ENCODE measurements at regions not wholly inside any gene's neighbourhood (a gene's known extent, or its start where the extent isn't known, plus 50 kb on each side); places are given as distances from the start of the nearest gene placed in this dataset.
"Not testable (repeated sequence)": the region's sequence is repeated elsewhere in the genome, so short reads cannot be mapped to it uniquely, and the experiment has no call there.

GRCh38 chr1:172717722-172718465, 59.0 kb downstream of the FASLG start:
- DNase-seq = no peak

GRCh38 chr1:172719066-172719627, 60.2 kb downstream of the FASLG start:
- DNase-seq = no peak

- no peak for DNase-seq
Observed at GRCh38 chr1:172719694-172720138, 60.8 kb downstream of the FASLG start.

- no peak for DNase-seq
Observed at GRCh38 chr1:172720339-172720738, 61.4 kb downstream of the FASLG start.

GRCh38 chr1:172723251-172723650, 64.3 kb downstream of the FASLG start:
- no peak for DNase-seq

GRCh38 chr1:172724232-172724631, 65.3 kb downstream of the FASLG start:
- DNase-seq = no peak

- DNase-seq = no peak
Observed at GRCh38 chr1:172724765-172725613, 66.1 kb downstream of the FASLG start.

- DNase-seq = no peak
Observed at GRCh38 chr1:172726740-172727139, 67.8 kb downstream of the FASLG start.

GRCh38 chr1:172727275-172727857, 68.5 kb downstream of the FASLG start:
- DNase-seq = no peak

- DNase-seq = no peak
Observed at GRCh38 chr1:172727956-172728603, 69.2 kb downstream of the FASLG start.

GRCh38 chr1:172728705-172729104, 69.8 kb downstream of the FASLG start:
- not testable (repeated sequence) for DNase-seq

GRCh38 chr1:172732427-172732826, 73.5 kb downstream of the FASLG start:
- DNase-seq = no peak

- no peak for DNase-seq
Observed at GRCh38 chr1:172733815-172734214, 74.9 kb downstream of the FASLG start.

- no peak for DNase-seq
Observed at GRCh38 chr1:172738389-172738788, 79.5 kb downstream of the FASLG start.

GRCh38 chr1:172742599-172743500, 83.9 kb downstream of the FASLG start:
- no peak for DNase-seq

GRCh38 chr1:172745014-172745413, 86.1 kb downstream of the FASLG start:
- DNase-seq = no peak

- DNase-seq = peak; percentile 68
Observed at GRCh38 chr1:172746091-172746949, 87.4 kb downstream of the FASLG start.

GRCh38 chr1:172748201-172748600, 89.3 kb downstream of the FASLG start:
- DNase-seq = no peak

- DNase-seq = no peak
Observed at GRCh38 chr1:172751683-172752082, 92.8 kb downstream of the FASLG start.

GRCh38 chr1:172753964-172754363, 95.1 kb downstream of the FASLG start:
- DNase-seq = no peak

- no peak for DNase-seq
Observed at GRCh38 chr1:172754609-172755008, 95.7 kb downstream of the FASLG start.
